K562 (cell line): ENCODE measurements at regions not wholly inside any gene's neighbourhood (a gene's known extent, or its start where the extent isn't known, plus 50 kb on each side); places are given as distances from the start of the nearest gene placed in this dataset.

Experiments used
- SMARCE1 ChIP-seq: fragments of 450-650 bp; IDR thresholded peaks from 2 replicates; pipeline ENCODE4 v1.7.1; 2016; ENCODE audit warnings: mild to moderate bottlenecking
- ZNF146 ChIP-seq: IDR thresholded peaks from one replicate; pipeline ENCODE4 v1.6.1; 2018; ENCODE audit warnings: missing compliant biosample characterization; ENCODE audit not compliant: unreplicated experiment

- no peak for TF ChIP-seq ZNF146 (CRISPR knock-in tag)
- TF ChIP-seq SMARCE1, result no peak
Measured at GRCh38 chr10:52701647-52702046, 70.9 kb downstream of the MBL2 start.
